Neural cell (in vitro differentiated cells): ENCODE measurements at regions not wholly inside any gene's neighbourhood (a gene's known extent, or its start where the extent isn't known, plus 50 kb on each side); places are given as distances from the start of the nearest gene placed in this dataset.

Source experiments
- H2AFZ ChIP-seq: fragments of 200-600, 300-800 bp; sonication (generic), shearing (Covaris generic); 2 replicates; pipeline ENCODE4 v1.6.0; 2014; ENCODE audit warnings: low read depth, mild to moderate bottlenecking, antibody characterized with exemption, low read length, moderate library complexity
- H3F3A ChIP-seq: fragments of 200-600 bp; shearing (Covaris generic); 2 replicates; pipeline ENCODE4 v1.6.1; 2016; ENCODE audit warnings: mild to moderate bottlenecking, moderate library complexity, mixed read lengths, antibody characterized with exemption, low read length; ENCODE audit not compliant: insufficient read depth, poor library complexity, severe bottlenecking
- H3K27ac ChIP-seq: fragments of 200-600, 300-800 bp; sonication (generic), shearing (Covaris generic); 2 replicates; pipeline ENCODE4 v1.5.1; 2014; ENCODE audit warnings: mild to moderate bottlenecking, low read length, moderate library complexity
- H3K27me3 ChIP-seq: fragments of 300-800, 200-600 bp; sonication (generic), shearing (Covaris generic); 2 replicates; pipeline ENCODE4 v1.6.0; 2014; ENCODE audit warnings: mild to moderate bottlenecking, low read depth, low read length, moderate library complexity; ENCODE audit not compliant: insufficient read depth
- H3K36me3 ChIP-seq: fragments of 300-800, 200-600 bp; sonication (generic), shearing (Covaris generic); 2 replicates; pipeline ENCODE4 v1.5.1; 2014; ENCODE audit warnings: mild to moderate bottlenecking, antibody characterized with exemption, low read length, moderate library complexity; ENCODE audit not compliant: insufficient read depth
- H3K4me2 ChIP-seq: fragments of 300-800, 200-600 bp; sonication (generic), shearing (Covaris generic); 2 replicates; pipeline ENCODE4 v1.6.0; 2014; ENCODE audit warnings: mild to moderate bottlenecking, low read length
- H3K4me3 ChIP-seq: fragments of 300-800, 200-600 bp; sonication (generic), shearing (Covaris generic); 2 replicates; pipeline ENCODE4 v1.5.1; 2014; ENCODE audit warnings: mild to moderate bottlenecking, low read length, moderate library complexity
- H3K79me2 ChIP-seq: fragments of 200-600 bp; shearing (Covaris generic); replicated peaks from 2 replicates; pipeline ENCODE4 v1.6.0; 2014; ENCODE audit warnings: mild to moderate bottlenecking, low read length, moderate library complexity; ENCODE audit not compliant: insufficient read depth
- H3K9ac ChIP-seq: fragments of 300-800, 200-600 bp; sonication (generic), shearing (Covaris generic); 2 replicates; pipeline ENCODE4 v1.6.1; 2016; ENCODE audit warnings: mild to moderate bottlenecking, low read length, mixed read lengths
- H3K9me2 ChIP-seq: fragments of 200-600 bp; shearing (Covaris generic); 2 replicates; pipeline ENCODE4 v1.6.1; 2016; ENCODE audit warnings: mild to moderate bottlenecking, low read length, mixed read lengths; ENCODE audit not compliant: insufficient read depth
- H3K9me3 ChIP-seq: fragments of 200-600, 300-800 bp; sonication (generic), shearing (Covaris generic); 2 replicates; pipeline ENCODE4 v1.6.1; 2016; ENCODE audit warnings: mild to moderate bottlenecking, mixed run types, low read length, moderate library complexity, mixed read lengths
- H4K20me1 ChIP-seq: fragments of 200-600 bp; shearing (Covaris generic); 2 replicates; pipeline ENCODE4 v1.6.1; 2016; ENCODE audit warnings: mild to moderate bottlenecking, mixed run types; ENCODE audit not compliant: insufficient read depth
- EP300 ChIP-seq: fragments of 450-650 bp; conservative IDR thresholded peaks from 2 replicates; pipeline ENCODE4 v1.6.1; 2014; ENCODE audit warnings: antibody characterized with exemption, mild to moderate bottlenecking, moderate library complexity; ENCODE audit not compliant: poor library complexity, severe bottlenecking
- EZH2 ChIP-seq: fragments of 200-600, 300-800 bp; shearing (Covaris generic), sonication (generic); IDR thresholded peaks from 2 replicates; pipeline ENCODE4 v1.6.1; 2014; ENCODE audit warnings: antibody characterized with exemption, low read length, borderline replicate concordance, mild to moderate bottlenecking; ENCODE audit not compliant: insufficient read depth, poor library complexity, severe bottlenecking
- MXI1 ChIP-seq: fragments of 450-650 bp; conservative IDR thresholded peaks from 2 replicates; pipeline ENCODE4 v1.6.1; 2014; ENCODE audit warnings: antibody characterized with exemption, mild to moderate bottlenecking; ENCODE audit not compliant: poor library complexity, severe bottlenecking
- POLR2AphosphoS5 ChIP-seq: IDR thresholded peaks from 2 replicates; pipeline ENCODE4 v1.6.1; 2012
- RAD21 ChIP-seq: fragments of 450-650 bp; conservative IDR thresholded peaks from 2 replicates; pipeline ENCODE4 v1.6.1; 2014; ENCODE audit warnings: antibody characterized with exemption, mild to moderate bottlenecking, moderate library complexity
- REST ChIP-seq: IDR thresholded peaks from 2 replicates; pipeline ENCODE4 v1.6.1; 2012; ENCODE audit warnings: borderline replicate concordance
- SMC3 ChIP-seq: fragments of 450-650 bp; conservative IDR thresholded peaks from 2 replicates; pipeline ENCODE4 v1.6.1; 2014; ENCODE audit warnings: antibody characterized with exemption, mild to moderate bottlenecking, moderate library complexity; ENCODE audit not compliant: poor library complexity
- TAF1 ChIP-seq: IDR thresholded peaks from 2 replicates; pipeline ENCODE4 v1.6.1; 2012; ENCODE audit warnings: low read depth
- TF ChIP-seq, protein P1 (sequence below): fragments of 450-650 bp; IDR thresholded peaks from 2 replicates; pipeline ENCODE4 v1.5.1; 2014; ENCODE audit warnings: antibody characterized with exemption, mild to moderate bottlenecking, moderate library complexity; ENCODE audit not compliant: poor library complexity, severe bottlenecking

DNA sequence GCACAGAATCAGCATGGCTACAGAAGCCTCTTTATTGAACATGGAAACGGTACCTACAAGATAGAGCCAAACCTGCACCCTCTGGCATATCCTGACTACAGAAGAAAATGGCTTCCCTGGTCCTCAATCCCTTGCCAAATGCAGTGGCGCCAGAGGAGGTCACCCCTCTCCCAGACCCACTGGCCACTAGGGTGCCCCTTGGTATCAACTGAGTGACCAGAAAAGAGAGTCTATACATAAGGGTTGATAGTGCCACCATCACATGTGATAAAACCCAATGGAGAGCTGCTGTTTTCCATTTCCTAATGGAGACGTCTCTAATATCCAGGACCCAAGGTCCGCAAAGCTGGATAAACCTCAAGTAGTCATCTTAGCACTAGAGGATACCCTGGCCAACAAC is 52.7 kb upstream of the ALK start:
- no peaks in the 10 kb centered on the region for H4K20me1 ChIP-seq
- H3F3A ChIP-seq = no peaks in the 10 kb centered on the region
- no peak overlapping the region for H3K4me2 ChIP-seq
- H3K27me3 ChIP-seq = no peaks in the 10 kb centered on the region
- H2AFZ ChIP-seq = no peak overlapping the region
- H3K36me3 ChIP-seq = no peaks in the 10 kb centered on the region
- H3K9ac ChIP-seq = no peak overlapping the region
- no peak overlapping the region for H3K27ac ChIP-seq
- H3K9me2 ChIP-seq = no peaks in the 10 kb centered on the region
- no peak for TF ChIP-seq RAD21
- TF ChIP-seq MXI1 = no peak
- TF ChIP-seq EZH2 = no peak
- TF ChIP-seq, protein P1, sequence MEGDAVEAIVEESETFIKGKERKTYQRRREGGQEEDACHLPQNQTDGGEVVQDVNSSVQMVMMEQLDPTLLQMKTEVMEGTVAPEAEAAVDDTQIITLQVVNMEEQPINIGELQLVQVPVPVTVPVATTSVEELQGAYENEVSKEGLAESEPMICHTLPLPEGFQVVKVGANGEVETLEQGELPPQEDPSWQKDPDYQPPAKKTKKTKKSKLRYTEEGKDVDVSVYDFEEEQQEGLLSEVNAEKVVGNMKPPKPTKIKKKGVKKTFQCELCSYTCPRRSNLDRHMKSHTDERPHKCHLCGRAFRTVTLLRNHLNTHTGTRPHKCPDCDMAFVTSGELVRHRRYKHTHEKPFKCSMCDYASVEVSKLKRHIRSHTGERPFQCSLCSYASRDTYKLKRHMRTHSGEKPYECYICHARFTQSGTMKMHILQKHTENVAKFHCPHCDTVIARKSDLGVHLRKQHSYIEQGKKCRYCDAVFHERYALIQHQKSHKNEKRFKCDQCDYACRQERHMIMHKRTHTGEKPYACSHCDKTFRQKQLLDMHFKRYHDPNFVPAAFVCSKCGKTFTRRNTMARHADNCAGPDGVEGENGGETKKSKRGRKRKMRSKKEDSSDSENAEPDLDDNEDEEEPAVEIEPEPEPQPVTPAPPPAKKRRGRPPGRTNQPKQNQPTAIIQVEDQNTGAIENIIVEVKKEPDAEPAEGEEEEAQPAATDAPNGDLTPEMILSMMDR = no peak
- TF ChIP-seq REST = no peak
- no peak for TF ChIP-seq SMC3
- no peak for TF ChIP-seq EP300
- no peak for TF ChIP-seq TAF1
- TF ChIP-seq POLR2AphosphoS5 = no peak
- no peak overlapping the region for H3K4me3 ChIP-seq
- no peaks in the 10 kb centered on the region for H3K79me2 ChIP-seq
- H3K9me3 ChIP-seq = no peaks in the 10 kb centered on the region

GRCh38 chr2:29977284-29977683 is 55.9 kb upstream of the ALK start:
- Histone ChIP-seq H3K79me2 (no peaks in the 10 kb centered on the region), H3K9me2 (no peaks in the 10 kb centered on the region), H3K4me2 (no peak overlapping the region), H3K27ac (no peak overlapping the region), H3K27me3 (no peaks in the 10 kb centered on the region), H3K4me3 (no peak overlapping the region), H3F3A (no peaks in the 10 kb centered on the region), H3K9ac (no peak overlapping the region), H2AFZ (no peak overlapping the region), H3K36me3 (no peaks in the 10 kb centered on the region), H3K9me3 (no peaks in the 10 kb centered on the region), H4K20me1 (no peaks in the 10 kb centered on the region)
- TF ChIP-seq SMC3 = no peak
- TF ChIP-seq POLR2AphosphoS5 = no peak
- TF ChIP-seq EZH2 = no peak
- no peak for TF ChIP-seq MXI1
- TF ChIP-seq, protein P1 = no peak
- TF ChIP-seq TAF1 = no peak
- TF ChIP-seq REST = no peak
- no peak for TF ChIP-seq RAD21
- no peak for TF ChIP-seq EP300
